ENCODE measurements at regions not wholly inside any gene's neighbourhood (a gene's known extent, or its start where the extent isn't known, plus 50 kb on each side); places are given as distances from the start of the nearest gene placed in this dataset.

DNA sequence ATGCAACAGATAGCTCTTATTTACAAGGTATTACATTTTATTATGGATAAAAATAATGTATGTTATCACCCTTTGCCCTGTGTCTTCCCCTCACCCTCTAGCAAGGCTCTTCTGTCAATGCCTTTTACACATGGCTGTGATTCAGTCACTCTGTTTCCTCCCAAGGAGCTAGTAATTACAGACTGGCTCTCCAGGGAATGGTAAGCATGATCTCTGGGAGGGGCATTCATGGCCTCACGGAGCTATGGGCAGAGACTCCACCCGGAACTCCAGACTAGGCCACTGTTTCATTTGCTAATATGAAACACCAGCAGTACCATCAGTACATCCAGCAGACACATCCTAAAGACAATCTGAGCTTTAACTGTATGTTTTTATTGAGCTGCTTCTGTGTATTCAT, 410.9 kb upstream of the CYRIA start:
- Histone ChIP-seq H3K9me1 (ENCODE audit: control insufficient read depth, extremely low read depth, insufficient read depth, low read length) (no peaks in the 10 kb centered on the region), H3K27me3 (ENCODE audit: control insufficient read depth, extremely low read depth, insufficient read depth, low read length) (no peaks in the 10 kb centered on the region), H3K9me3 (ENCODE audit: control insufficient read depth, low read depth, low read length) (peaks cover 2% of the 10 kb centered on the region), H3K4me2 (ENCODE audit: control insufficient read depth, extremely low read depth, insufficient read depth, low read depth, low read length) (no peak overlapping the region), H3K4me1 (ENCODE audit: control insufficient read depth, extremely low read depth, insufficient read depth, low read length) (no peaks in the 10 kb centered on the region), H2AFZ (ENCODE audit: control insufficient read depth, low read length) (no peak overlapping the region), H3K79me2 (ENCODE audit: control insufficient read depth, insufficient read depth, low read length) (no peaks in the 10 kb centered on the region), H3K9ac (ENCODE audit: control insufficient read depth, extremely low read depth, insufficient read depth, low read length) (no peak overlapping the region), H3K4me3 (ENCODE audit: control insufficient read depth in 2 of 3, extremely low read depth in 1 of 3, insufficient read depth in 2 of 3, low read depth in 1 of 3, low read length in 3 of 3) (no peak overlapping the region), H4K20me1 (ENCODE audit: control insufficient read depth, extremely low read depth, insufficient read depth, low read length) (no peaks in the 10 kb centered on the region), H3K36me3 (ENCODE audit: control insufficient read depth in 2 of 2, extremely low read depth in 1 of 2, insufficient read depth in 2 of 2, low read length in 2 of 2) (no peaks in the 10 kb centered on the region), H3K27ac (ENCODE audit: control insufficient read depth, insufficient read depth, low read length) (no peak overlapping the region)
- no peak for TF ChIP-seq EZH2 (IDR thresholded peaks at IDR 0.05; ENCODE audit: low read length)
- TF ChIP-seq, protein P1, sequence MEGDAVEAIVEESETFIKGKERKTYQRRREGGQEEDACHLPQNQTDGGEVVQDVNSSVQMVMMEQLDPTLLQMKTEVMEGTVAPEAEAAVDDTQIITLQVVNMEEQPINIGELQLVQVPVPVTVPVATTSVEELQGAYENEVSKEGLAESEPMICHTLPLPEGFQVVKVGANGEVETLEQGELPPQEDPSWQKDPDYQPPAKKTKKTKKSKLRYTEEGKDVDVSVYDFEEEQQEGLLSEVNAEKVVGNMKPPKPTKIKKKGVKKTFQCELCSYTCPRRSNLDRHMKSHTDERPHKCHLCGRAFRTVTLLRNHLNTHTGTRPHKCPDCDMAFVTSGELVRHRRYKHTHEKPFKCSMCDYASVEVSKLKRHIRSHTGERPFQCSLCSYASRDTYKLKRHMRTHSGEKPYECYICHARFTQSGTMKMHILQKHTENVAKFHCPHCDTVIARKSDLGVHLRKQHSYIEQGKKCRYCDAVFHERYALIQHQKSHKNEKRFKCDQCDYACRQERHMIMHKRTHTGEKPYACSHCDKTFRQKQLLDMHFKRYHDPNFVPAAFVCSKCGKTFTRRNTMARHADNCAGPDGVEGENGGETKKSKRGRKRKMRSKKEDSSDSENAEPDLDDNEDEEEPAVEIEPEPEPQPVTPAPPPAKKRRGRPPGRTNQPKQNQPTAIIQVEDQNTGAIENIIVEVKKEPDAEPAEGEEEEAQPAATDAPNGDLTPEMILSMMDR (optimal IDR thresholded peaks at IDR 0.05 in 1 of 3, IDR thresholded peaks at IDR 0.05 in 1 of 3, conservative IDR thresholded peaks at IDR 0.05 in 1 of 3; ENCODE audit: extremely low read depth in 1 of 3, insufficient read depth in 2 of 3, low read length in 3 of 3) = no peak
- DNase-seq (ENCODE audit: low read depth, low spot score) (no peak), FAIRE-seq (no peak)
- dilution Hi-C loops (cut with MboI; ENCODE audit: extremely low pct_ligation_motif_present, low sequenced_read_pairs) = no loop called here

DNA sequence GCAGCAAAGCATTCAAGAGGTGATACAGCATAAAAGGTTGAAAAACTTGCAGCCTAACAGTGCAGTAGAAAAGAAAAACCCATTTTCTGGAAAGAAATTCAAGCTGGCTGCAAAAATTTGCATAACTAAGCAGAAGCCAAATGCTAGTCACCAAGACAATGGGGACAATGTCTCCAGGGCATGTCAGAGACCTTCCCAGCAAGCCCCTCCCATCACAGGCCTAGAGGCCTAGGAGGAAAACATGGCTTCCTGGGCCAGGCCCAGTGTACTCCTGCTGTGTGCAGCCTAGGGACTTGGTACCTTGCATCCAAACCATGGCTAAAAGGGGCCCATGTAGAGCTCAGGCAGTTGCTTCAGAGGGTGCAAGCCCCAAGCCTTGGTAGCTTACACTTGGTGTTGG, 405.1 kb upstream of the CYRIA start:
- no peak overlapping the region for H3K4me2 ChIP-seq (ENCODE audit: control insufficient read depth, extremely low read depth, insufficient read depth, low read depth, low read length)
- no peak overlapping the region for H3K4me3 ChIP-seq (ENCODE audit: control insufficient read depth in 2 of 3, extremely low read depth in 1 of 3, insufficient read depth in 2 of 3, low read depth in 1 of 3, low read length in 3 of 3)
- no peaks in the 10 kb centered on the region for H4K20me1 ChIP-seq (ENCODE audit: control insufficient read depth, extremely low read depth, insufficient read depth, low read length)
- no peaks in the 10 kb centered on the region for H3K27me3 ChIP-seq (ENCODE audit: control insufficient read depth, extremely low read depth, insufficient read depth, low read length)
- H3K9ac ChIP-seq (ENCODE audit: control insufficient read depth, extremely low read depth, insufficient read depth, low read length) = no peak overlapping the region
- no peak overlapping the region for H2AFZ ChIP-seq (ENCODE audit: control insufficient read depth, low read length)
- dilution Hi-C loops (cut with MboI; ENCODE audit: extremely low pct_ligation_motif_present, low sequenced_read_pairs) = no loop called here
- DNase-seq (ENCODE audit: low read depth, low spot score) (no peak), FAIRE-seq (no peak)
- H3K27ac ChIP-seq (ENCODE audit: control insufficient read depth, insufficient read depth, low read length) = no peak overlapping the region
- H3K36me3 ChIP-seq (ENCODE audit: control insufficient read depth in 2 of 2, extremely low read depth in 1 of 2, insufficient read depth in 2 of 2, low read length in 2 of 2) = no peaks in the 10 kb centered on the region
- no peaks in the 10 kb centered on the region for H3K9me1 ChIP-seq (ENCODE audit: control insufficient read depth, extremely low read depth, insufficient read depth, low read length)
- no peaks in the 10 kb centered on the region for H3K79me2 ChIP-seq (ENCODE audit: control insufficient read depth, insufficient read depth, low read length)
- no peaks in the 10 kb centered on the region for H3K4me1 ChIP-seq (ENCODE audit: control insufficient read depth, extremely low read depth, insufficient read depth, low read length)
- TF ChIP-seq, protein P1 (optimal IDR thresholded peaks at IDR 0.05 in 1 of 3, IDR thresholded peaks at IDR 0.05 in 1 of 3, conservative IDR thresholded peaks at IDR 0.05 in 1 of 3; ENCODE audit: extremely low read depth in 1 of 3, insufficient read depth in 2 of 3, low read length in 3 of 3) = no peak
- TF ChIP-seq EZH2 (IDR thresholded peaks at IDR 0.05; ENCODE audit: low read length) = no peak
- no peaks in the 10 kb centered on the region for H3K9me3 ChIP-seq (ENCODE audit: control insufficient read depth, low read depth, low read length)
